K562 (cell line): ENCODE measurements at regions not wholly inside any gene's neighbourhood (a gene's known extent, or its start where the extent isn't known, plus 50 kb on each side); places are given as distances from the start of the nearest gene placed in this dataset.

Experiments
- CHCHD3 ChIP-seq: fragments of 250-450 bp; sonication (Bioruptor Pico); IDR thresholded peaks from 2 replicates; pipeline ENCODE4 v2.1.2; 2022; ENCODE audit warnings: mild to moderate bottlenecking
- FOSL1 ChIP-seq: fragments of 200-800 bp; sonication (Bioruptor generic); conservative IDR thresholded peaks from 2 replicates; pipeline ENCODE4 v1.6.1; 2016; ENCODE audit warnings: missing genetic modification characterization, missing compliant biosample characterization
- RNF2 ChIP-seq: sonication (generic); IDR thresholded peaks from 2 replicates; pipeline ENCODE4 v1.6.1; 2016
- TEAD4 ChIP-seq, 2 experiments: sonication (generic) in 1 of 2; formaldehyde crosslinking in 1 of 2; IDR thresholded peaks; 2 replicates each; pipeline versions ENCODE4 v1.6.1 to v1.8.0; 2012 to 2022; ENCODE audit warnings: borderline replicate concordance in 1 of 2, inconsistent platforms in 1 of 2, low read length in 1 of 2, mild to moderate bottlenecking in 1 of 2, missing genetic modification reagents in 1 of 2
- TRIM24 ChIP-seq, 2 experiments: fragments of 450-650 bp; IDR thresholded peaks; 2 replicates each; pipeline ENCODE4 v1.6.1; 2016
- ZNF586 ChIP-seq: fragments of 450-650 bp; formaldehyde crosslinking; conservative IDR thresholded peaks from 2 replicates; pipeline ENCODE4 v1.4.0; 2020; ENCODE audit warnings: mild to moderate bottlenecking, moderate library complexity
- ZSCAN32 ChIP-seq: fragments of 450-650 bp; formaldehyde crosslinking; IDR thresholded peaks from 2 replicates; pipeline ENCODE4 v1.4.0; 2020; ENCODE audit warnings: mild to moderate bottlenecking, moderate library complexity
- TF ChIP-seq, protein P1 (sequence below): fragments of 450-650 bp; IDR thresholded peaks from 2 replicates; pipeline ENCODE4 v1.6.1; 2016; ENCODE audit warnings: low read depth

- TF ChIP-seq, protein P1, sequence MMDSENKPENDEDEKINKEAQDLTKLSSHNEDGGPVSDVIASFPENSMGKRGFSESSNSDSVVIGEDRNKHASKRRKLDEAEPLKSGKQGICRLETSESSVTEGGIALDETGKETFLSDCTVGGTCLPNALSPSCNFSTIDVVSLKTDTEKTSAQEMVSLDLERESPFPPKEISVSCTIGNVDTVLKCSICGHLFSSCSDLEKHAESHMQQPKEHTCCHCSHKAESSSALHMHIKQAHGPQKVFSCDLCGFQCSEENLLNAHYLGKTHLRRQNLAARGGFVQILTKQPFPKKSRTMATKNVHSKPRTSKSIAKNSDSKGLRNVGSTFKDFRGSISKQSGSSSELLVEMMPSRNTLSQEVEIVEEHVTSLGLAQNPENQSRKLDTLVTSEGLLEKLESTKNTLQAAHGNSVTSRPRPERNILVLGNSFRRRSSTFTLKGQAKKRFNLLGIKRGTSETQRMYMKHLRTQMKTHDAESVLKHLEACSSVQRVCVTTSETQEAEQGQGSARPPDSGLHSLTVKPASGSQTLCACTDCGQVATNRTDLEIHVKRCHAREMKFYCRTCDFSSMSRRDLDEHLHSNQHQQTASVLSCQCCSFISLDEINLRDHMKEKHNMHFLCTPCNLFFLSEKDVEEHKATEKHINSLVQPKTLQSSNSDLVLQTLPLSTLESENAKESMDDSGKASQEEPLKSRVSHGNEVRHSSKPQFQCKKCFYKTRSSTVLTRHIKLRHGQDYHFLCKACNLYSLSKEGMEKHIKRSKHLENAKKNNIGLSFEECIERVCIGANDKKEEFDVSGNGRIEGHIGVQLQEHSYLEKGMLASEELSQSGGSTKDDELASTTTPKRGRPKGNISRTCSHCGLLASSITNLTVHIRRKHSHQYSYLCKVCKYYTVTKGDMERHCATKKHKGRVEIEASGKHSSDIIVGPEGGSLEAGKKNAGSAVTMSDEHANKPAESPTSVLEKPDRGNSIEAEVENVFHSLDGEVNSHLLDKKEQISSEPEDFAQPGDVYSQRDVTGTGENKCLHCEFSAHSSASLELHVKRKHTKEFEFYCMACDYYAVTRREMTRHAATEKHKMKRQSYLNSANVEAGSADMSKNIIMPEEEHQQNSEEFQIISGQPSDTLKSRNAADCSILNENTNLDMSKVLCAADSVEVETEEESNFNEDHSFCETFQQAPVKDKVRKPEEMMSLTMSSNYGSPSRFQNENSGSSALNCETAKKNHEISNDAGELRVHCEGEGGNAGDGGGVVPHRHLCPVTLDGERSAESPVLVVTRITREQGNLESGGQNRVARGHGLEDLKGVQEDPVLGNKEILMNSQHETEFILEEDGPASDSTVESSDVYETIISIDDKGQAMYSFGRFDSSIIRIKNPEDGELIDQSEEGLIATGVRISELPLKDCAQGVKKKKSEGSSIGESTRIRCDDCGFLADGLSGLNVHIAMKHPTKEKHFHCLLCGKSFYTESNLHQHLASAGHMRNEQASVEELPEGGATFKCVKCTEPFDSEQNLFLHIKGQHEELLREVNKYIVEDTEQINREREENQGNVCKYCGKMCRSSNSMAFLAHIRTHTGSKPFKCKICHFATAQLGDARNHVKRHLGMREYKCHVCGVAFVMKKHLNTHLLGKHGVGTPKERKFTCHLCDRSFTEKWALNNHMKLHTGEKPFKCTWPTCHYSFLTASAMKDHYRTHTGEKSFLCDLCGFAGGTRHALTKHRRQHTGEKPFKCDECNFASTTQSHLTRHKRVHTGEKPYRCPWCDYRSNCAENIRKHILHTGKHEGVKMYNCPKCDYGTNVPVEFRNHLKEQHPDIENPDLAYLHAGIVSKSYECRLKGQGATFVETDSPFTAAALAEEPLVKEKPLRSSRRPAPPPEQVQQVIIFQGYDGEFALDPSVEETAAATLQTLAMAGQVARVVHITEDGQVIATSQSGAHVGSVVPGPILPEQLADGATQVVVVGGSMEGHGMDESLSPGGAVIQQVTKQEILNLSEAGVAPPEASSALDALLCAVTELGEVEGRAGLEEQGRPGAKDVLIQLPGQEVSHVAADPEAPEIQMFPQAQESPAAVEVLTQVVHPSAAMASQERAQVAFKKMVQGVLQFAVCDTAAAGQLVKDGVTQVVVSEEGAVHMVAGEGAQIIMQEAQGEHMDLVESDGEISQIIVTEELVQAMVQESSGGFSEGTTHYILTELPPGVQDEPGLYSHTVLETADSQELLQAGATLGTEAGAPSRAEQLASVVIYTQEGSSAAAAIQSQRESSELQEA, result no peak
- no peak for TF ChIP-seq ZSCAN32 (CRISPR knock-in tag)
- TF ChIP-seq FOSL1 (tag), result no peak
- TF ChIP-seq TRIM24 (IDR thresholded peaks at IDR 0.05), result no peak
- TF ChIP-seq CHCHD3 (CRISPR knock-in tag), result no peak
- no peak for TF ChIP-seq ZNF586 (CRISPR knock-in tag)
- no peak for TF ChIP-seq RNF2
- TF ChIP-seq TEAD4 (IDR thresholded peaks at IDR 0.05; ENCODE audit: low read length), result no peak
- TF ChIP-seq TEAD4 (CRISPR knock-in tag; IDR thresholded peaks at IDR 0.05; ENCODE audit: borderline replicate concordance), result no peak
Observed at GRCh38 chr15:85871545-85871944, 76.8 kb upstream of the KLHL25 start (continued).
